ENCODE measurements at regions not wholly inside any gene's neighbourhood (a gene's known extent, or its start where the extent isn't known, plus 50 kb on each side); places are given as distances from the start of the nearest gene placed in this dataset.

DNA sequence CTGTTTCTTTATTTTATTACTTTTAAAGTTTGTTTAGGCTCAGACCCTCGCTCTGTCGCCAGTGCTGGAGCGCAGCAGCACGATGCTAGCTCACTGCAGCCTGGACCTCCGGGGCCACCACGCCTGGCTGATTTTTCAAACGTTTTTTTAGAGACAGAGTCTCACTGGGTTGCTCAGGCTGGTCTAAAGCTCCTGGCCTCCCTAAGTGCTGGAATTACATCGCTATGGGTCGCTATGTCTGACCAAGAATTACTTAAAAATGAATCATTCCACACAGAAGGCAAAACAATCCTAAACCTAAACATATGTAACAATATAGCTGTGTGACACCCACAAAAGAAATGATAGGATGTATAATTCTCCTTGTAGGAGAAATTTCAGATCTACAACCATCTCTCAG is 86.9 kb upstream of the SIMC1 start:
- H3K27me3 Mint-ChIP-seq: peaks cover 20% of the 10 kb centered on the region
- peaks cover 3% of the 10 kb centered on the region for H3K4me1 Mint-ChIP-seq
- ATAC-seq (replicated peaks): no peak
- H3K9me3 Mint-ChIP-seq: no peaks in the 10 kb centered on the region
- H3K4me3 Mint-ChIP-seq: no peak overlapping the region
- no peak overlapping the region for H3K27ac Mint-ChIP-seq
- no peaks in the 10 kb centered on the region for H3K36me3 Mint-ChIP-seq (ENCODE audit: low read depth)

DNA sequence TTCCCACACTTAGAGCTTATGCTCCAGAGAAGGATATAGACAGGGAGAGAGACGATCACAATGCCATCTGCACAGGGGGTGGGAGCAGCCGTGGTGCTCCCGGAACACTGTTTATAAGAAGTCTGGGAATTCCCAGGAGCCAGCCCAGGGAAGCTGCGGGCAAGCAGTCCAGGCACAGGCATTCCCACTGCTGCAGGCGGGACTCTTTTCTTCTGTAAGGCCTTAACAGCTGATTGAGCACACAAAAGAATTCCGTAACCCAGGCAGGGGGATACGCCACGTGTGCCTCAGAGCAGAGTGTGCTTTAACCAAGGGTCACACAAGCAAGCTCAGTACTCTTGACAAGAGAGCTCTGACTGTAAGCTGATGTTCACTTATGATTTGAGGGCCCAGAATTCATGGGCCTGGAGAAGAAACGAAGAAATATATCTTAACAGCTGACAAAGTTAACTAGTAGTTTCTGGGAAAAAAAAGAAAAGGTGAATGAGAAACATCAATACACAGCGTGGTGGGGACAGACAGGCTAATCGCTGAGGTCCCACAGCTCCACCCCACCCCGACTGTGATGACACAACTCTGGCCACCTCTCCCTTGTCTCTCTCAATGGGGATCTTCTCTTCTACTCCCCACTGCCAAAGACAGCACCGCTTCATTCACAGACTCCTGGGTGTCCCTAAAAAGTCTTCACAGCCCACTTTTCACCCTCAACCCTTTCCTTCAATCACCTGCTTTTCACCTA is 85.9 kb upstream of the SIMC1 start:
- Mint-ChIP-seq H3K4me3 (no peak overlapping the region), H3K9me3 (no peaks in the 10 kb centered on the region), H3K4me1 (no peaks in the 10 kb centered on the region), H3K27me3 (peaks cover 19% of the 10 kb centered on the region), H3K27ac (no peak overlapping the region), H3K36me3 (ENCODE audit: low read depth) (no peaks in the 10 kb centered on the region)
- ATAC-seq (replicated peaks): no peak

- H3K4me1 Mint-ChIP-seq: no peaks in the 10 kb centered on the region
- H3K27ac Mint-ChIP-seq: no peak overlapping the region
- no peaks in the 10 kb centered on the region for H3K9me3 Mint-ChIP-seq
- H3K27me3 Mint-ChIP-seq: peaks cover 19% of the 10 kb centered on the region
- ATAC-seq (replicated peaks): no peak
- no peaks in the 10 kb centered on the region for H3K36me3 Mint-ChIP-seq (ENCODE audit: low read depth)
- H3K4me3 Mint-ChIP-seq: no peak overlapping the region
Observed at GRCh38 chr5:176152930-176153311, 85.3 kb upstream of the SIMC1 start.

- Mint-ChIP-seq H3K27me3 (peaks cover 19% of the 10 kb centered on the region), H3K36me3 (ENCODE audit: low read depth) (no peaks in the 10 kb centered on the region), H3K9me3 (no peaks in the 10 kb centered on the region), H3K4me1 (no peaks in the 10 kb centered on the region), H3K27ac (no peak overlapping the region), H3K4me3 (no peak overlapping the region)
- no peak for ATAC-seq (replicated peaks)
Observed at GRCh38 chr5:176153741-176154140, 84.5 kb upstream of the SIMC1 start.

DNA sequence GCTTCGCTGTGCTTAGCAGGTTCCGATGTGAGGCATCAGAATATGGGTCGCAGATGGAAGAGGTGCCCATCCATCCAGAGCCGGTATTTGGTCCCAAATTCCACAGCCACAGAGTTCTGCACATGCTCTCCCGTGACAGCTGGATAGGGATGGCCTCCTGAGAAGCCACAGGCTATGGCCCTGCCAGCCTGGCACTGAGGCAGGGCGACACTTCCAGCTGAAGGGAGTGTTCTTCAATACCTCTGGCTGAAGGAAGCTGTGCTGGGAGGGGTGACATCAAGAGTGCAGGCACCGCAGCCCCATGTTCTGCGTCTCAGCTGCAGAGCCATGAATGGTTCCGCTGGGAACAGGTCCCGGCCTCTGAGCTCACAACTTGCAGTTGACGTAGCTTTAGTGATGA is 83.4 kb upstream of the SIMC1 start:
- no peaks in the 10 kb centered on the region for H3K36me3 Mint-ChIP-seq (ENCODE audit: low read depth)
- H3K27ac Mint-ChIP-seq: no peak overlapping the region
- peaks cover 16% of the 10 kb centered on the region for H3K27me3 Mint-ChIP-seq
- H3K4me1 Mint-ChIP-seq: no peaks in the 10 kb centered on the region
- ATAC-seq (replicated peaks): no peak
- no peaks in the 10 kb centered on the region for H3K9me3 Mint-ChIP-seq
- H3K4me3 Mint-ChIP-seq: no peak overlapping the region

DNA sequence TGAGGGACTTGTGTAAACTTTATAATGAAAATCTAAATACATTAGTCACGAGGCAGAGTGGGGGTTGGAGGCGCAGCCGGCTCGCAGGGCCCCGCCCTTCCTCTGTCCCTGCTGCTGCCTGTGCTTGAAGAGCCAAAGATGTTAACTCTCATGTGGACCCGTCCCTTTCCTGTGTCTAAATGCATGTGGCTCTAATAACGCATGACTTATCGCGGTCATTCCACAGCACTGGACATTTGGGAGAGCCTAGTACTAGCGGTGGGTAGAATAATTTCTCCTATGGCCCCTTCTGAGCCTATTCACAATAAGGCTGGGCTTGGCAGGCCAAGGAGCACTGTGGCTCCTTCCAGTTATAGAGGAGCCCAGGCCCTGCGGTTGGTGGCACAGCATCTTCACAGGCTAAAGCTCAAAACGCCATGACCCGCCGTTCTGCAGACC is 82.3 kb upstream of the SIMC1 start:
- no peak for ATAC-seq (replicated peaks)
- no peak overlapping the region for H3K4me3 Mint-ChIP-seq
- H3K9me3 Mint-ChIP-seq: no peaks in the 10 kb centered on the region
- no peak overlapping the region for H3K27ac Mint-ChIP-seq
- no peaks in the 10 kb centered on the region for H3K4me1 Mint-ChIP-seq
- H3K27me3 Mint-ChIP-seq: peaks cover 19% of the 10 kb centered on the region
- H3K36me3 Mint-ChIP-seq (ENCODE audit: low read depth): no peaks in the 10 kb centered on the region

DNA sequence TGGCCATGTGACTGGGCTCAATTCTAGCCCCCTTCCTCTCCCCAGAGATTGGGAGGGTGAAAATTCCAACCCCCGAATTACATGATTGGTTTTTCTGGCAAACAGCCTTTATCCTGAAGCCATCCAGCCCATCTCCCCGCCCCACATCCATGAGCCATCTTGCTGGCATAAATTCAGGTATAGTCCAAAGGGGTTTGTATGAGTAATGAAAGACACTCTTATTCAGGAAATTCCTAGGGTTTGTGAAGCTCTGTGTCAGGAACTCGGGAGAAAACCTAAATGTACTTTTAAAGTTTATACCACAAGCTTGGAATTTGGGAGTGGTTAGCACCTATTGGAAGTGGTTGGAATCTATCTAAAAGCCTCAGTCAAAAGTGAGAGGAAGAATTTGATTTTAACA is 80.6 kb upstream of the SIMC1 start:
- no peak overlapping the region for H3K4me3 Mint-ChIP-seq
- ATAC-seq (replicated peaks): no peak
- no peaks in the 10 kb centered on the region for H3K4me1 Mint-ChIP-seq
- H3K27ac Mint-ChIP-seq: no peak overlapping the region
- no peaks in the 10 kb centered on the region for H3K9me3 Mint-ChIP-seq
- H3K36me3 Mint-ChIP-seq (ENCODE audit: low read depth): no peaks in the 10 kb centered on the region
- peaks cover 10% of the 10 kb centered on the region for H3K27me3 Mint-ChIP-seq

DNA sequence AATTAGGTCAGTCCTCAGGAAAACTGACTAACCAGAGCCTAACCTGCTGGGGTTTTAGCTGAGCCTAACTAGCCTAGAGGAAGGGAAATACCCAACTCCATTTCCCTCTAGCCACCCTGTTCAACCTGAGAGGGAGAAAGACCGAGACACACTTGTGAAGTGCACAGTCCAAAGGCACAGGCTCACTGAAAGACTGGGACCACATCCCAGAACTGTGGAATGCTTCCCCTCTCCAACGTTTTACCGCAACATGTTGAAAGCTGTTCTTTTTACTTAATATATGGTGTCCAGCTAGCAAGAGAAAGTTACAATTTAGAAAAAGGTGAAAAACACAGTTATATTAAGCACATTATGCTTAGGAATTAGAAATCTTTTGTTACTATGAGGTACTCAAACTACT is 76.8 kb upstream of the SIMC1 start:
- no peak for ATAC-seq (replicated peaks)
- Mint-ChIP-seq H3K36me3 (ENCODE audit: low read depth) (no peaks in the 10 kb centered on the region), H3K27me3 (peaks cover 29% of the 10 kb centered on the region), H3K4me1 (no peaks in the 10 kb centered on the region), H3K9me3 (no peaks in the 10 kb centered on the region), H3K27ac (no peak overlapping the region), H3K4me3 (no peak overlapping the region)

GRCh38 chr5:176162198-176162597 is 76.0 kb upstream of the SIMC1 start:
- ATAC-seq (replicated peaks): no peak

GRCh38 chr5:176162888-176163287 is 75.3 kb upstream of the SIMC1 start:
- Mint-ChIP-seq H3K9me3 (no peaks in the 10 kb centered on the region), H3K4me1 (no peaks in the 10 kb centered on the region), H3K4me3 (no peak overlapping the region), H3K27ac (no peak overlapping the region), H3K36me3 (ENCODE audit: low read depth) (no peaks in the 10 kb centered on the region), H3K27me3 (peaks cover 32% of the 10 kb centered on the region)
- no peak for ATAC-seq (replicated peaks)

More at GRCh38 chr5:176162198-176162597, 76.0 kb upstream of the SIMC1 start:
- Mint-ChIP-seq H3K9me3 (no peaks in the 10 kb centered on the region), H3K27ac (no peak overlapping the region), H3K27me3 (peaks cover 31% of the 10 kb centered on the region), H3K4me3 (no peak overlapping the region), H3K36me3 (ENCODE audit: low read depth) (no peaks in the 10 kb centered on the region), H3K4me1 (no peaks in the 10 kb centered on the region)

DNA sequence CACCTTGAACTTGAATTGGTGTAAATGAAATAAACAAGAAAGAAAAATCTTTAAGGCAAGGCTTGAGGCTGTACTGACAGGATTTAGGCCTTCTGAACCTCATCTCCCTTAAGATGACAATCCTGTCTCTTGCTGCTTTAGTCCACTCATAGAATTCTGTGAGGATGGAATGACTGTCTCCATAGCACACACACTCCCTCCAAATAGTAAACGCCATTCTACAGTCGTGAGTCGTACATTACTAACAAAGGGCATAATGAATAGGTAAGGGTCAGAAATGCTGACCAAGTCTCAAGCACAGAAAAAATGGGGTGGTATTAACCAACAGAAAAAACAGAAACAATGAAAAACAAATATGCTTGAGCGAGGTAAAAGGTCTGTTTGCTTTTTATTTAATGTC is 71.8 kb upstream of the SIMC1 start:
- peaks cover 30% of the 10 kb centered on the region for H3K27me3 Mint-ChIP-seq
- H3K27ac Mint-ChIP-seq: no peak overlapping the region
- no peak for ATAC-seq (replicated peaks)
- no peaks in the 10 kb centered on the region for H3K36me3 Mint-ChIP-seq (ENCODE audit: low read depth)
- H3K4me1 Mint-ChIP-seq: peaks cover 11% of the 10 kb centered on the region
- H3K9me3 Mint-ChIP-seq: no peaks in the 10 kb centered on the region
- H3K4me3 Mint-ChIP-seq: no peak overlapping the region

DNA sequence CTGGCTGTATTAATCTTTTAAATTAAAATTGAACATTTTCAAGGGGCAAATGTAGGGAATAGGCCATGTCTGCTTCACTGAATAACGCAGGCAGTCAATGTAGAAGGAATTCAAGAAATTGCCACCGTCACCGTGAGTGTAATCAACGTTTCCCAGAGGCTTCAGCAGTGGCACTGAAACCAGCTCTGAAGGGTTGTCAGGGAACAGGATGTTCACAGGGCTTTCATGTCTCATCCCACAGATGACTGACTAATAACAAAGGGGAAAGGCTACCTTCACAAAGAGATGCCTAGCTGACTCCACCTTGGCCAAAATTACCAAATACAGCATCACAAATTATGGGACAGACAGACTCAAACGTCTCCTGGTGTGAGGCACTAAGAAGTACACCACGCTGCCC is 70.4 kb upstream of the SIMC1 start:
- peaks cover 11% of the 10 kb centered on the region for H3K4me1 Mint-ChIP-seq
- peaks cover 29% of the 10 kb centered on the region for H3K27me3 Mint-ChIP-seq
- ATAC-seq (replicated peaks): peak; percentile 70
- H3K9me3 Mint-ChIP-seq: no peaks in the 10 kb centered on the region
- no peaks in the 10 kb centered on the region for H3K36me3 Mint-ChIP-seq (ENCODE audit: low read depth)
- H3K4me3 Mint-ChIP-seq: no peak overlapping the region
- no peak overlapping the region for H3K27ac Mint-ChIP-seq

- no peak for ATAC-seq (replicated peaks)
- Mint-ChIP-seq H3K4me1 (peaks cover 11% of the 10 kb centered on the region), H3K4me3 (no peak overlapping the region), H3K9me3 (no peaks in the 10 kb centered on the region), H3K36me3 (ENCODE audit: low read depth) (no peaks in the 10 kb centered on the region), H3K27me3 (peaks cover 17% of the 10 kb centered on the region), H3K27ac (no peak overlapping the region)
Observed at GRCh38 chr5:176169393-176170063, 68.7 kb upstream of the SIMC1 start.

GRCh38 chr5:176170084-176170483 is 68.1 kb upstream of the SIMC1 start:
- peaks cover 11% of the 10 kb centered on the region for H3K4me1 Mint-ChIP-seq
- peak; percentile 7 for ATAC-seq (replicated peaks)
- H3K27ac Mint-ChIP-seq: no peak overlapping the region
- H3K4me3 Mint-ChIP-seq: no peak overlapping the region
- no peaks in the 10 kb centered on the region for H3K9me3 Mint-ChIP-seq
- peaks cover 14% of the 10 kb centered on the region for H3K27me3 Mint-ChIP-seq
- no peaks in the 10 kb centered on the region for H3K36me3 Mint-ChIP-seq (ENCODE audit: low read depth)

GRCh38 chr5:176171171-176171760 is 67.0 kb upstream of the SIMC1 start:
- peaks cover 16% of the 10 kb centered on the region for H3K27me3 Mint-ChIP-seq
- ATAC-seq (replicated peaks): no peak
- H3K9me3 Mint-ChIP-seq: no peaks in the 10 kb centered on the region
- H3K4me3 Mint-ChIP-seq: no peak overlapping the region
- no peaks in the 10 kb centered on the region for H3K36me3 Mint-ChIP-seq (ENCODE audit: low read depth)
- H3K27ac Mint-ChIP-seq: no peak overlapping the region
- peaks cover 11% of the 10 kb centered on the region for H3K4me1 Mint-ChIP-seq

Measured in activated T-helper 17 cell treated with anti-CD3 and anti-CD28 coated beads, Interleukin-2, amount 50 U/mL, for 72 hours (primary cell).